ENCODE measurements at regions not wholly inside any gene's neighbourhood (a gene's known extent, or its start where the extent isn't known, plus 50 kb on each side); places are given as distances from the start of the nearest gene placed in this dataset.

GRCh38 chr2:219907011-219907365 lies 279.6 kb downstream of the SLC4A3 start:
- H2BK5ac ChIP-seq (ENCODE audit: insufficient read length, low read length): no peak overlapping the region
- no peaks in the 10 kb centered on the region for H3K4me1 ChIP-seq (ENCODE audit: insufficient read depth, low read length)
- H3K9ac ChIP-seq (ENCODE audit: extremely low read depth, insufficient read length, low read length): no peak overlapping the region
- no peak overlapping the region for H3K23ac ChIP-seq (ENCODE audit: insufficient read length, low read depth, low read length)
- no peak overlapping the region for H3K14ac ChIP-seq (ENCODE audit: insufficient read depth, low read length)
- no peak overlapping the region for H2BK12ac ChIP-seq (ENCODE audit: insufficient read length, low read depth, low read length)
- no peaks in the 10 kb centered on the region for H3K79me1 ChIP-seq (ENCODE audit: insufficient read depth, low read depth, low read length, poor library complexity, severe bottlenecking)
- H4K91ac ChIP-seq (ENCODE audit: insufficient read length, low read depth, low read length): no peak overlapping the region
- TF ChIP-seq CTCF (conservative IDR thresholded peaks at IDR 0.05): no peak
- H2BK20ac ChIP-seq (ENCODE audit: low read depth, low read length, poor library complexity, severe bottlenecking): no peak overlapping the region
- H3K4ac ChIP-seq (ENCODE audit: low read depth, low read length): no peak overlapping the region
- H4K5ac ChIP-seq (ENCODE audit: insufficient read length, low read depth, low read length): no peak overlapping the region
- no peak overlapping the region for H3K27ac Mint-ChIP-seq
- H3K79me2 ChIP-seq (ENCODE audit: insufficient read depth, low read length): no peaks in the 10 kb centered on the region
- no peak overlapping the region for H3T11ph ChIP-seq (ENCODE audit: low read length)
- H3K56ac ChIP-seq (ENCODE audit: insufficient read length, low read depth, low read length): no peak overlapping the region
- WGBS (ENCODE audit: extremely low coverage, insufficient read length, low lambda C conversion rate): no CpG with 5 or more reads among the region's 4 CpGs
- no peak overlapping the region for H2BK15ac ChIP-seq (ENCODE audit: low read depth, low read length)
- no peaks in the 10 kb centered on the region for H3K23me2 ChIP-seq (ENCODE audit: insufficient read length, low read depth, low read length, poor library complexity, severe bottlenecking)
- no peaks in the 10 kb centered on the region for H4K20me1 ChIP-seq (ENCODE audit: control insufficient read depth, insufficient read depth, insufficient read length)
- H3K9me3 Mint-ChIP-seq: no peaks in the 10 kb centered on the region
- H3K4me2 ChIP-seq (ENCODE audit: insufficient read depth, insufficient read length, low read length): no peak overlapping the region
- DNase-seq: no peak
- H3K4me3 Mint-ChIP-seq: no peak overlapping the region
- peaks cover 11 to 12% of the 10 kb centered on the region in 2 experiments for H3K4me1 Mint-ChIP-seq
- no peak overlapping the region for H4K8ac ChIP-seq (replicated peaks; ENCODE audit: insufficient read length, low read depth, low read length)
- H3K27me3 Mint-ChIP-seq (ENCODE audit: low read depth): peaks cover 3% of the 10 kb centered on the region
- no peak overlapping the region for H2BK120ac ChIP-seq (ENCODE audit: low read depth, low read length, poor library complexity, severe bottlenecking)
- H2AFZ ChIP-seq (ENCODE audit: low read length): no peak overlapping the region
- no peaks in the 10 kb centered on the region for H3K9me3 ChIP-seq (ENCODE audit: control insufficient read depth, low read depth, low read length)
- H3K36me3 Mint-ChIP-seq (ENCODE audit: insufficient read depth in 1 of 3, low read depth in 3 of 3): no peaks in the 10 kb centered on the region
- no peak overlapping the region for H3K18ac ChIP-seq (ENCODE audit: insufficient read length, low read depth, low read length)
- no peaks in the 10 kb centered on the region for H3K27me3 ChIP-seq (ENCODE audit: insufficient read depth, low read length)
- H3K27ac ChIP-seq (ENCODE audit: insufficient read length, low read depth, low read length): no peak overlapping the region
- no peak overlapping the region for H2AK5ac ChIP-seq (ENCODE audit: insufficient read length, low read length)
